ENCODE measurements at regions not wholly inside any gene's neighbourhood (a gene's known extent, or its start where the extent isn't known, plus 50 kb on each side); places are given as distances from the start of the nearest gene placed in this dataset.
A peak's percentile ranks its signal among the peaks of the same experiment; 100 is the strongest.

- FAIRE-seq (no peak), DNase-seq (ENCODE audit: low spot score in 2 of 2) (no peak)
Observed at GRCh38 chr15:94744080-94744793, 512.9 kb downstream of the MCTP2 start.

- FAIRE-seq (no peak), DNase-seq (ENCODE audit: low spot score in 2 of 2) (no peak)
Observed at GRCh38 chr15:94745371-94745770, 514.0 kb downstream of the MCTP2 start.

- FAIRE-seq (no peak), DNase-seq (ENCODE audit: low spot score in 2 of 2) (no peak)
Observed at GRCh38 chr15:94747510-94747909, 516.1 kb downstream of the MCTP2 start.

DNA sequence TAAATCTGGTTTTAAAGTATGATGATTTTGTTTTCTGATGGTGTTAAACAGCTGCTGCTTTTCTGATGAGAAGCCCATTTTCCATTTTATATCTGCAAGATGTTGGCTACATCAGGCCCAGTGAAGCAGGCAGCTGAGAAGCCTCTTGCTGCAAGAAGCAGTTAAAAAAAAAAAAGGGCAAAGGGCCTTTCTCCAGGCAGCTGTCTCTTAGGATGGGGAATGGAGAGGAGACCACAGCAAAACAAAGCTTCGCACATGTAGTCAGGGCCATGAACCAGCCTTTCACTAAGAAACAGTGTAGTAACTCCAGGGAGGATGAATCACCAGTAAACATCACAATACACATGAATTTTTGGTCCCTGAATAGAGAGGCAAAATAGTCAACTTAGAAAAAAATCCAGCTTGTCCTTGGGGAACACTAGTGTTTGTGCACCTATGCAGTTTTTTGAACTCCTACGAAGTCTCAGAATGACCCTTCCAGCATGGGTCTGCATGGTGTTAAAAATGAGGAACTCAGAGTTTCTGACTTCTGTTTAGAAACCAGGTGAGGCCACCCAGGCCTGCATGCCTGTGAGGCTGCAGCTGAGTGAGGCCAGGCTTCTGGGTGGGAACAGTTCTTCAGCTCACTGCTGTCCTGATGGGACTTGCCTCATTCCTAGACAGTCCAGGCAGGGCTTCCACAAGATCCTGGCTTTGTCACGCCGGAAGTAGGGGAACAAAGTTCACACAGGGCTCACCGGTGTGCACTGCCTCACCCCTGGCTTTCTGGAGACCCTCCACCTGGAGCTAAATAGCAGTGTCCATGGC, 518.7 kb downstream of the MCTP2 start:
- peak in 1 of 2 donors; percentile 8 for DNase-seq (ENCODE audit: low spot score in 2 of 2)

DNA sequence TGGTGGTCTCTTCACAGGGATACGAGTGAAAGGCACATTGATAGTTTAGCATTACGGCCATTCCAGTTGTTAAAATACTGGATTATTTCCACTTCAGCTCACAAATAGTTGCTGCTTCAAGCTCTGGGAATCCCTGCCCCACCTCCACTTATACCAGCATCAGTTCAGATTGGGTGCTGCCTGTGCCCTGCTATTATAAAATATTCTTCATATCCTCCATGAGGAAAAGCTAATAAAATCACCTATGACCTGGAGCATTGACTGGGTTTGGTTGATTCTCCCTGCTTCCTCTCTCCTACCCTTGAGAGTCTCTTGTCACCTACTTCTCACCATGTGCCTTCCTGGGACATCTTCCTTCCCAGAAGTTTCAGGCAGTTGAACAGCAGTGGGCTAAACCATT, 529.0 kb downstream of the MCTP2 start:
- FAIRE-seq (no peak), DNase-seq (ENCODE audit: low spot score in 2 of 2) (no peak)

More for the DNA sequence above, 518.7 kb downstream of the MCTP2 start:
- FAIRE-seq, result no peak

DNA sequence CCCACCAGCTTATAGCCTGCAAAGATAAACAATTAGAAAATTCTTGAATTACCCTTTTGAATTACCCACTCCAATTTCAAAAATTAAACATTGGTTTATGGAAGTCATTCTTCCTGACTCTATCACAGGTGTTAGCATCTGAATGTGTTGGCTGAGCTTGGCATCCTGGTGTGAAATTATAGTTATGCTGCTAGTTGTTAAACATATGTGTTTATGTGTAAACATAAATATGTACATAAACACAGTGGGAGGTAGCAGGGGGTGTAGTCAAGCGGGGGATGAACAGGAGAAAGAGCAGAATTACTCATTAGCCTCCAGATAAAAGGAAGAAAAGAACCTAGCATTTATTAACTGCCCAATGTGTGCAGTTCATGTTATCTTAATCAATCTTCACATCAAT, 530.2 kb downstream of the MCTP2 start:
- FAIRE-seq (no peak), DNase-seq (ENCODE audit: low spot score in 2 of 2) (no peak)

DNA sequence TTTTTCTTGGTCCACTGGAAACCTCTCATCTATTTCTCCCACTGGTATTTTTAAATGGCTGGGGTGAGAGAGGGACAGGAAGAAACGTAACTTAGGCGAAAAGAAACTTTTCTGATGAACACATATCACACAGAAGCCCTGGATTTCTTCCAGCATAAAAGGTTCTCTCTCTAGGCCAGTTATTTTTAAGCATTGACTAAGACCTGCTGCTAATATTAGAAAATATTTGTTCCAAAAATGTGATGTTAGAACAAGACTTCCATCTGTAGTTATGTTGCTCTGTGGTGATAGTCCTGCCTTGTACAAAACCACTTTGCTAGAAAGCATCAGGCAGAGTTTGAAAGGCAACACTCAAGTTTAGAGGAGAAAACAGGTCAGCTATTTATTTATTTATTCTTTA, 537.7 kb downstream of the MCTP2 start:
- no peak for FAIRE-seq

DNA sequence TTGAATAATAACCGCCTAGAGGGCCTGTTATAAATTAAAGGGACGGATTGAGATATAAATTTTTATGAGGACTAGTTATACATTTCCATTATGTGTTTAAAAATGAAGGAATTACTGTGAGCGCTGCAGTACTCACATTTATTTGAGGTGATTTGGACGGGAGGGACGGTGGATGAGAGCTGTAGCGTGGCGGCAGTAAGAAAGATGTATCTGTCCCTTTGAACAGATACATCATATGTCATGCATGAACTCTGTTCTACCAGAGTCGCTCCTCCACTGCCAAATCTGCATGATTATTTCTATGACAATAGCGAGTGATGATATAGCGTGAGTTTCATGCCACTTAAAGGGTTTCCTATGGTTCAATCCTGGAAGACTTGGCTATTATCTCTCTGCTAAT, 538.8 kb downstream of the MCTP2 start:
- DNase-seq (ENCODE audit: low spot score in 2 of 2) (no peak), FAIRE-seq (no peak)

More for the DNA sequence above, 537.7 kb downstream of the MCTP2 start:
- no peak for DNase-seq (ENCODE audit: low spot score in 2 of 2)

- DNase-seq (ENCODE audit: low spot score in 2 of 2) (no peak), FAIRE-seq (no peak)
Observed at GRCh38 chr15:94777037-94777436, 545.7 kb downstream of the MCTP2 start.

DNA sequence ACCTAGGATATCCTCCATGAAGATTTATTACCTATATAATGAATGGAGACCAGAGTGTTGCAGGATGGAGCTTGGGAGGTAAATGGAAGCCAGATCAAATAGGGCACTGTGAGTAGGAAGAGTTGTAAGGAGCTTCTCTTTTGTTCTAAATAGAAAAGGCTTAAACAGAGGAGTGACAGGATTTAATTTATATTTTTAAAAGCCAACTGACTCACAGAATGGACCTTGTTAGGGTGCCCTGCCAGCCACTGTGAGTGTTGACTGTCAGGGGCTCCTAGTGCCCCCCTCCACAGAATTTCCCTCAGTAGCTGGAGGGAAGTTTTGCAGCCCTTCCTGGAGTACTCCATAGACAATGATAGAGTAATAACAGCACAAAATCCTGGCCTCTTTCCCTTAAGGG, 547.5 kb downstream of the MCTP2 start:
- FAIRE-seq (no peak), DNase-seq (ENCODE audit: low spot score in 2 of 2) (no peak)

- DNase-seq (ENCODE audit: low spot score in 2 of 2), result no peak
- FAIRE-seq, result no peak
Observed at GRCh38 chr15:94780166-94780565, 548.8 kb downstream of the MCTP2 start.

DNA sequence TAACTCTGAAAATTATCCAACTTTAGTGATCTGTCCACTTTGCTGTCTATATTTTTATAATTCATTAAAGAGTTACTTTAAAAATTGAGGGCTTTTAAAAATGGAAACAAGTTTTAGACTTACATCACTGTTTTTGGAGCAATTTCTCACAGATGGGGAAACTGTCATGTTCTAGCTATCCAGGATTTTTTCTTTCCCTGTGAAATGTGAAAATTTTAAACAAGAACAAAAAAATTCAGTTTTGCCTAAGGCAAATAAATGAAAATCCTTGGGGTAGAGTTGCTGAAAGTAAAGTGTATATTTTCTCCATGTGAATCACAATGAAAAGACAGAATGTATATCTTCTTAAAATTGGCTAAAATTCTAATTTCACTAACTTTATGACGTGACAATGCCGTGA, 553.7 kb downstream of the MCTP2 start:
- FAIRE-seq (no peak), DNase-seq (ENCODE audit: low spot score in 2 of 2) (no peak)

- FAIRE-seq (no peak), DNase-seq (ENCODE audit: low spot score in 2 of 2) (no peak)
Observed at GRCh38 chr15:94791008-94791407, 559.6 kb downstream of the MCTP2 start.

DNA sequence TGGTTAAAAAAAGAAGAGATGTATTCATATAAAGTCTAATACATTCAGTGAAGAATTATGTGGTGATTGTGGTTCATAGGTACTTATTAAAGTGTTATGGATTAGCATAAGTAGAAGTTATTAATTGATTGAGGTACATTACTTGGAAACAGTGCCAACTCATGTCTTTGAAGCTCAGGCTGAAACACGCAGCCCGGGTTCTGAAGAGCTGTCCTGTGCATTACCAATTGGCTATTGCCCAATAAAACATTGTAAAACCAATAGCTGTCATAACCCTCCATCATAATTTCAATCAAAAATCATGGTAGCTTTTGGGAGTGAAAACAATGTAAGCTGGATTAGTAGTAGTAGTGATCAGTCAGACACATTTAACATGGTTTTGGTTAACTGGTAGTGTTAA, 560.1 kb downstream of the MCTP2 start:
- FAIRE-seq, result no peak

GRCh38 chr15:94792196-94792595, 560.8 kb downstream of the MCTP2 start:
- FAIRE-seq (no peak), DNase-seq (ENCODE audit: low spot score in 2 of 2) (no peak)

More for the DNA sequence above, 560.1 kb downstream of the MCTP2 start:
- DNase-seq (ENCODE audit: low spot score in 2 of 2), result no peak

GRCh38 chr15:94793207-94793606, 561.8 kb downstream of the MCTP2 start:
- DNase-seq (ENCODE audit: low spot score in 2 of 2) (no peak), FAIRE-seq (no peak)

GRCh38 chr15:94793641-94794040, 562.3 kb downstream of the MCTP2 start:
- DNase-seq (ENCODE audit: low spot score in 2 of 2) (no peak), FAIRE-seq (no peak)

- DNase-seq (ENCODE audit: low spot score in 2 of 2) (no peak), FAIRE-seq (no peak)
Observed at GRCh38 chr15:94804613-94805012, 573.3 kb downstream of the MCTP2 start.

- FAIRE-seq (no peak), DNase-seq (ENCODE audit: low spot score in 2 of 2) (no peak)
Observed at GRCh38 chr15:94815110-94815731, 583.9 kb downstream of the MCTP2 start.

DNA sequence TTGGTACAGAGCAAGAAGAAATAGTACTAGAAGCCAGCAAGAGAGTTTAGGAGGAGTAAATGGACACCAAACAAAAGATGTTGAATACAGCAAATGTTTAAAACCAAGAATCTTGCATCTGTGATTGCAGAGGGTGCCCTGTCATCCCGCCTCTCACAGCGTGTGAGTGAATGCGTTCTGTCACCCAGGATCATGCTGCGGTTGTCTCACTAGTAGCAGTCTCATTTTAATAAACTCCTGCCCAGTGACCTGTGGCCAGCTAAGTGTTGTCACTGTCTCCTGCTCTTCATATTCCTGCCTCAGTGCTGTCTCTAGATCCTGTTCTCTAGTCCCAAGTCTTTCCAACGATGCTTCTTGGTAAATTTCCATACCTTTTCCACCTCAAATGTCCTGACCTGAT, 584.6 kb downstream of the MCTP2 start:
- DNase-seq (ENCODE audit: low spot score in 2 of 2), result no peak
- FAIRE-seq, result no peak
